Upper lobe of left lung (tissue), 6 donors: ENCODE measurements at regions not wholly inside any gene's neighbourhood (a gene's known extent, or its start where the extent isn't known, plus 50 kb on each side); places are given as distances from the start of the nearest gene placed in this dataset.

ENCODE experiments used
- ATAC-seq, 2 donors: fragments of 200-7000 bp; cut with Tn5 transposase; one replicate each; pipeline ENCODE4 v1.9.1; 2022; ENCODE audit warnings: mild to moderate bottlenecking in 2 of 2, moderate library complexity in 2 of 2; ENCODE audit not compliant: low FRiP score in 2 of 2
- DNase-seq, 2 donors: peaks; one replicate each; pipeline ENCODE4 v3.0.0-alpha.2; 2019 to 2020
- H3K27ac ChIP-seq, 4 donors: fragments of 200-600 bp; sonication (generic); one replicate each; pipeline ENCODE4 v1.5.1; 2016 to 2019
- H3K27me3 ChIP-seq, 4 donors: fragments of 200-600 bp; sonication (generic); one replicate each; pipeline ENCODE4 v1.5.1; 2017 to 2019
- H3K36me3 ChIP-seq, 4 donors: fragments of 200-600 bp; sonication (generic); one replicate each; pipeline ENCODE4 v1.5.1; 2016 to 2019
- H3K4me1 ChIP-seq, 4 donors: fragments of 200-600 bp; sonication (generic); one replicate each; pipeline ENCODE4 v1.5.1; 2018 to 2019
- H3K4me3 ChIP-seq, 4 donors: fragments of 200-600 bp; sonication (generic); one replicate each; pipeline ENCODE4 v1.5.1; 2017 to 2019; ENCODE audit warnings: mild to moderate bottlenecking in 2 of 4, moderate library complexity in 1 of 4
- H3K9me3 ChIP-seq, 4 donors: fragments of 200-600 bp; sonication (generic); one replicate each; pipeline ENCODE4 v1.5.1; 2018 to 2019
- CTCF ChIP-seq, 6 experiments: fragments of 450-650 bp in 4 of 6; fragments of 200-600 bp in 2 of 6; sonication (generic) in 2 of 6; IDR thresholded peaks; one replicate each; pipeline ENCODE4 v1.5.1; 2016 to 2019; ENCODE audit warnings: antibody characterized with exemption in 6 of 6
- EP300 ChIP-seq, 4 donors: sonication (generic); formaldehyde crosslinking; IDR thresholded peaks; one replicate each; pipeline ENCODE4 v1.5.1; 2017; ENCODE audit warnings: antibody characterized with exemption in 4 of 4, control low read depth in 2 of 4
- POLR2A ChIP-seq, 4 donors: fragments of 450-650 bp; IDR thresholded peaks; one replicate each; pipeline ENCODE4 v1.5.1; 2016 to 2017; ENCODE audit warnings: antibody characterized with exemption in 4 of 4, mild to moderate bottlenecking in 2 of 4
- POLR2AphosphoS5 ChIP-seq, 2 donors: sonication (generic); formaldehyde crosslinking; IDR thresholded peaks; one replicate each; pipeline ENCODE4 v1.5.1; 2017; ENCODE audit warnings: antibody characterized with exemption in 2 of 2
- WGBS, 2 donors: methylation state at CpG; one replicate each; pipeline ENCODE4 v1.1.5; 2017 to 2018; 5-methylcytosine and 5-hydroxymethylcytosine counted together
- donor health status: DM: no; HTN: no; CAD: no; lungs with moderate emphysema.
- donor health status: DM: no; HTN: yes; CAD: no; lungs with severe emphysema.

GRCh38 chr13:104565888-104566287 is 1499.7 kb upstream of the SLC10A2 start:
- no peak for ATAC-seq
- H3K4me1 ChIP-seq, result no peaks in the 10 kb centered on the region
- TF ChIP-seq EP300 (IDR thresholded peaks at IDR 0.05) (no peak), POLR2AphosphoS5 (IDR thresholded peaks at IDR 0.05) (no peak), POLR2A (IDR thresholded peaks at IDR 0.05) (no peak), CTCF (IDR thresholded peaks at IDR 0.05) (no peak)
- no peak overlapping the region for H3K4me3 ChIP-seq
- no peaks in the 10 kb centered on the region for H3K9me3 ChIP-seq
- H3K27ac ChIP-seq, result no peak overlapping the region
- WGBS, 2 donors, result 79 to 84% methylated on average over 4 of the region's 4 CpGs
- H3K36me3 ChIP-seq, result no peaks in the 10 kb centered on the region
- no peak for DNase-seq
- no peaks in the 10 kb centered on the region for H3K27me3 ChIP-seq

- H3K9me3 ChIP-seq, result no peaks in the 10 kb centered on the region
- ATAC-seq, result no peak
- 85 to 92% methylated on average over 1 of the region's 1 CpG for WGBS, 2 donors
- no peak for DNase-seq
- H3K27ac ChIP-seq, result no peak overlapping the region
- no peaks in the 10 kb centered on the region for H3K4me1 ChIP-seq
- no peak for TF ChIP-seq POLR2A (IDR thresholded peaks at IDR 0.05)
- no peak for TF ChIP-seq CTCF (IDR thresholded peaks at IDR 0.05)
- TF ChIP-seq EP300 (IDR thresholded peaks at IDR 0.05), result no peak
- no peak for TF ChIP-seq POLR2AphosphoS5 (IDR thresholded peaks at IDR 0.05)
- no peaks in the 10 kb centered on the region for H3K27me3 ChIP-seq
- H3K36me3 ChIP-seq, result no peaks in the 10 kb centered on the region
- H3K4me3 ChIP-seq, result no peak overlapping the region
Measured at GRCh38 chr13:104553896-104554295, 1487.7 kb upstream of the SLC10A2 start.

- ATAC-seq, result no peak
- Histone ChIP-seq H3K4me1 (no peaks in the 10 kb centered on the region), H3K4me3 (no peak overlapping the region), H3K9me3 (no peaks in the 10 kb centered on the region), H3K27me3 (no peaks in the 10 kb centered on the region), H3K36me3 (no peaks in the 10 kb centered on the region), H3K27ac (no peak overlapping the region)
- no peak for TF ChIP-seq POLR2AphosphoS5 (IDR thresholded peaks at IDR 0.05)
- no peak for TF ChIP-seq CTCF (IDR thresholded peaks at IDR 0.05)
- TF ChIP-seq POLR2A (IDR thresholded peaks at IDR 0.05), result no peak
- TF ChIP-seq EP300 (IDR thresholded peaks at IDR 0.05), result no peak
- WGBS, 2 donors, result 61 to 81% methylated on average over 3 of the region's 3 CpGs
- DNase-seq, result no peak
Measured at GRCh38 chr13:104553186-104553585, 1487.0 kb upstream of the SLC10A2 start.

GRCh38 chr13:104534847-104535246 is 1468.6 kb upstream of the SLC10A2 start:
- DNase-seq (no peak), ATAC-seq (no peak)
- H3K36me3 ChIP-seq, result no peaks in the 10 kb centered on the region
- no peak overlapping the region for H3K4me3 ChIP-seq
- no peaks in the 10 kb centered on the region for H3K4me1 ChIP-seq
- no peak overlapping the region for H3K27ac ChIP-seq
- H3K9me3 ChIP-seq, result no peaks in the 10 kb centered on the region
- 91 to 93% methylated on average over 10 of the region's 10 CpGs for WGBS, 2 donors
- TF ChIP-seq POLR2A (IDR thresholded peaks at IDR 0.05), result no peak
- TF ChIP-seq POLR2AphosphoS5 (IDR thresholded peaks at IDR 0.05), result no peak
- TF ChIP-seq EP300 (IDR thresholded peaks at IDR 0.05), result no peak
- TF ChIP-seq CTCF (IDR thresholded peaks at IDR 0.05), result no peak
- H3K27me3 ChIP-seq, result no peaks in the 10 kb centered on the region

GRCh38 chr13:104532132-104532531 is 1465.9 kb upstream of the SLC10A2 start:
- H3K27me3 ChIP-seq, result no peaks in the 10 kb centered on the region
- TF ChIP-seq EP300 (IDR thresholded peaks at IDR 0.05) (no peak), CTCF (IDR thresholded peaks at IDR 0.05) (no peak), POLR2AphosphoS5 (IDR thresholded peaks at IDR 0.05) (no peak), POLR2A (IDR thresholded peaks at IDR 0.05) (no peak)

More at GRCh38 chr13:104532132-104532531, 1465.9 kb upstream of the SLC10A2 start:
- DNase-seq (no peak), ATAC-seq (no peak)
- no peaks in the 10 kb centered on the region for H3K9me3 ChIP-seq
- no peak overlapping the region for H3K27ac ChIP-seq
- H3K4me1 ChIP-seq, result no peaks in the 10 kb centered on the region
- H3K4me3 ChIP-seq, result no peak overlapping the region
- no peaks in the 10 kb centered on the region for H3K36me3 ChIP-seq
